GM19025 (cell line): ENCODE measurements at regions not wholly inside any gene's neighbourhood (a gene's known extent, or its start where the extent isn't known, plus 50 kb on each side); places are given as distances from the start of the nearest gene placed in this dataset.
"Not testable (repeated sequence)": the region's sequence is repeated elsewhere in the genome, so short reads cannot be mapped to it uniquely, and the experiment has no call there.

Experiments
- ATAC-seq: cut with Tn5 transposase; IDR thresholded peaks from one replicate; pipeline ENCODE4 v1.9.1; 2021; ENCODE audit warnings: mild to moderate bottlenecking, low read depth, moderate library complexity; ENCODE audit not compliant: unreplicated experiment

DNA sequence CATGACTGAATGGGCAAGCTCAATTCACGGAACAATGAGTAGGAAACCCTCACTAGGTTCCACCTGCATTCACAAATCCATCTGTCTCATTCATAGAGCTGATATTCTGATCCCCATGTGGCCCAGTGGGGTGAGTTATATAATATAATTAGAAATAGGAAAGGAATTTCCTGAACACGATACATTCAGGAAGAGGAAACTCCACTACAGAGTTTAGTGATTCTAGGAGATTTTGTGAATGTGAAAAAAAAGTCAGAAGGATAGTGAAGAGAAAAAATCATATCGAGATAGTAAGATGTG is 471.2 kb downstream of the GASK1B start:
- ATAC-seq = no peak

DNA sequence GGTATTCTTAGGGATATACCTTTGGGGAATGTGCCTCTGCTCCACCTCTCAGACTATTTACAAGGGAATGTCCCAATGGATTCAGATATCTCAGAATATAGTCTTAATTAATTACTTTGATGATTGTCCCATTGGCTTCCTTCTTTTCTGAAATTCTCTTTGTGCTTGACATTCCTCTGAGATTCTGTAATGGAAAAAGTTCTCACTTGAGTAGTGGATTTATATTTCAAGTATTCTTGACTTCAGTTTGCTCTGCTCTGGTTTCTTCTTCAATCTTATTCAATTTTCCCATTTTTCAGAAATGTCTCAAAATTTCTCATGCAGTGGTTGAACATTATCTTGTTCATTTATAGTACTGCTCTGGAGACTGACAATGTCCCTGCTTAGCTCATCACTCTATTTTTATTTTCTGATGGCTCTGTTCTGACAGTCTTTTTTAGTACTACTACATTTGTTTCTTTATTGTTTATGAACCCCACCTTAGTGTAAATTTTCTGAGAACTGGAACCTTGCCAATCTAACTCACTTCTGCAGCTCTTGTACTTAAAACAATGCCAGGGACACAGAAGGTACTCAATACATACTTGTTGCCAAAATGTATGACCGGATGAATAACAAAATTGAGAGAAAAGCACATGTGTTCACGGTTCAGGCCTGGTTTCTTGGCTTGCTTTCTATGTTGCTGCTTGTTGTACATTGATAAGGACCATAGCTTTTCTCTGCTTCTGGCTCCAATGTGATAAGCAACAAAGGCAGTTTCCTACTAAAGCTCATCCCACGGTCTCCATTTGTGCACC is 471.7 kb downstream of the GASK1B start:
- ATAC-seq = no peak

DNA sequence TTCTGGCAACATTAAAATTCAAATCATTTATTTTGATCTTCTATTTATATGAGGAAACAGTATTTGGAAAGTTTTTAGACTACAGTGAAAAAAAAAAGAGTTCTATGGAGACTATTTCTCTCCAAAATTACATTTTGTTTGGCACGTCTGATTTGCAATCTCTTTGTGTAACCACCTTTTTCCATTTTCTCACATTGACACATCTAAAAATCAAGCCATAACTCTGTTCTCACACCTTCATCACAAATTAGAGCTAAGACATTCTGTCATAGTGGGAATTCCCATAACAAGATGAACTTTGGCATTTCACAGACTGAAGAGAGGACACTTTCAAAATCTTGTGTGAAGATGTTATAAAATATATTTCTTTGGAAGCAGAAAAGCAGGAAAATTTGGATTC is 468.9 kb downstream of the GRIA2 start:
- ATAC-seq = no peak

DNA sequence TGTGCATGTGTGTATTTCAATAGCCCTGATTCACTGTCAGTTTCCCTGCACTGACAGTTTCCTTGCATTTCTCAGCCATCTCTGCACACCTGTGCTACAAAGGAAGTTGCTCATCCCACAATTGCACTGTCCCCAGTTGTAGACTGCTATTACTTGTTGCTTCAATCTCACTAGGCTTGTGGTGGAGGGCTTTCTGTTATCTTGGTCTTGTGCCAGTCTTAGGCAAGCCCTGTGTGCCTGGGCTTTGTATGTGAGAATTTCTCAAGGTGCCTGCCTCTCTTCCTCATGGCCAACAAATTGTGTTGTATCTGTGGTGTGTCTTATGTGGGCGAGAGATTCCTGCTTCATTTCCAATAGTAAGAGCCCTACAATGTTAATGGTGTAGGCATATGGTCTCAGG is 467.4 kb downstream of the GRIA2 start:
- ATAC-seq = no peak

GRCh38 chr4:157679326-157679725 is 458.8 kb downstream of the GRIA2 start:
- not testable (repeated sequence) for ATAC-seq

- ATAC-seq = no peak
These were observed 457.9 kb downstream of the GRIA2 start for GRCh38 chr4:157678478-157678877.

DNA sequence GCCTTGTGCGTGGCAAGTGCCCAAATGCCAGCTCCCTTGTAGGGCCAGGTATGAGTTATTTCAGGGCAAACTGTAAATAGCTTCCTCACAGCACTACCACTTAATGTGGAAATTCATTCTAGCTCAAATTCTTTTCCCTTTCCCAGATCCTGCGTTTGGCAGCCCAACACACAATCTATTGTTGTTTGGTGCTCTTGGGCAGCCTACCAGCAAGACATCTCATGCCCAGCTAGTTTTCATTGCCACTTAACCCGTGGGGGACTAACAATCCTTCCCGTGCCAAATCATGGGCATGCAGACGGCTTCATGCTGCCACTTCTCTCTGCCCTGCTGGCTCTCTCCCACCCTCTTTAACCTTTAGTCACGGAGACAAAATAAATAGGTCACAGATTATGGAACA is 454.2 kb downstream of the GRIA2 start:
- ATAC-seq = no peak

DNA sequence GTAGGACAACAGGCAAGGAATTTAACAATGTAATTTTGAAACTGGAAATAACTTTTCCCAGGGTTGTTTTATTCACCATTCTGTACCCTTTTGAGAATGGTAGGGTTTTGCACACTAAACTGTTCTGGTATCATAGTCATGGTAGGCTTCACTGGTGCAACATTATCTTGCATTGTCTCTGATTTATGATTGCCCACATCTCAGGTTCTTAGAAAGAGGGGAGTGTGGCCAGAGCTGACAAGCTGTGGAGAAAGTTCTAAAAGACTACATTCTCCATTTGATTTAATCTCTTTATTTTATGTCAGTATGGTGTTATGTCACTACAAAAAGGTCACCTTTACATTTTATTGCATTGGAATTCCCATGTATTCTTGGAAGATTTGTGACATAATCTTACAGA is 447.3 kb downstream of the GRIA2 start:
- ATAC-seq = no peak

- no peak for ATAC-seq
These were observed 444.2 kb downstream of the GRIA2 start for GRCh38 chr4:157664726-157665125.

- ATAC-seq = no peak
These were observed 434.7 kb downstream of the GRIA2 start for GRCh38 chr4:157655096-157655809.

DNA sequence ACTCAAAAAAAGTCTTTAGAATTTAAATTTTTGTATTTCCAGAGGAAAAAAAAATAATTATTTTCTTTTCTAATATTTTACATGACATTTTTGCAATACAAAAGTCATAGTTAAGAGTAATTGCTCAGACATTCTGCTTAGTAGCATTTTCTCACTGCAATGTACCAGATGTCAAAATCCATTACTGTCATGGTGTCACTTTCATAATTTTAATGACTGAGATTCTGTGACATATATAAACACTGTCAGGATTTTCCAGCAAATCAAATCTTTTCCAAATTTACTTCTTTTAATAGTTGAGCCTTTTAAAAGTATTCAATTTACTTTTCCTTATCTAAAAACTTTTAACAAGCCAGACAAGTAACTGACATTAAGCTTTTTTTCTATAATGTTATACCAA is 422.7 kb downstream of the GRIA2 start:
- ATAC-seq = no peak

DNA sequence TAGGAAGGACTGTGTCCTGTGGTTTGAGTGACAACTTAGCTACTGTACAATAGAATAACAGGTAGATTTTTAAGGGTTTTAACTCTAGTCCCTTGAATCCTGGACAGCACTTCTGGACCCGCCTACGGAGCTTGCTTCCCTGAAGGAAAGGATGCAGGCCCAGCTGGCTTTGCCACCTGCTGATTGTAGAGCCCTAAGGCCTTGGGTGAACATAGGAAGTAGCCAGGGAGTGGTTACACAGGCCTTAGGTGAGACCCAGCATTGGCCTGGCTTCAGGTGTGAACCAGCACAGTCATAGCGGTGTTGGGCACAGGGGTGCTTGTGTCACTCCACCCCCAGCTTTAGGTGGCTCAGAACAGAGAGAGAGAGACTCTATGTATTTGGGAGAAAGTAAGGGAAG is 413.5 kb downstream of the GRIA2 start:
- no peak for ATAC-seq

GRCh38 chr4:157616741-157617472 is 396.4 kb downstream of the GRIA2 start:
- ATAC-seq = no peak

GRCh38 chr4:157607996-157608395 is 387.5 kb downstream of the GRIA2 start:
- no peak for ATAC-seq

- ATAC-seq = no peak
These were observed 380.1 kb downstream of the GRIA2 start for GRCh38 chr4:157600583-157600982.

DNA sequence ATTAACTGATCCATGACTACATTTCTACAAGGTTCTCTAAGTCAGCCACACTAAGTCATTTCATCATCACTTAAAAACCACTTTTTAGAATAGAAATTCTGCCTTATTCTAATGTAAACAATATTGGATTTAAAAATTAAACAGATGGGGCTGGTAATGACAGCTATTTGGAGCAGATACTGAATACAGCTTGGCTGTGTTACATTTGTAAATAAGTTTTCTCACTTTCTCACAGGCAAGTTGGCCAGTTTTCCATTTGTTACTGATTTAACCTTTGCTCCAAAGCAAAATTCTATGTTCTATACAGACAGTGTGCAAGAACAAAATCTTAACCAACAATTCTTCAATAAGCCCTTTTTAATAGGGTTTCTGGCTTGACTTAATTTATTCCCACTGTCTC is 370.7 kb downstream of the GRIA2 start:
- no peak for ATAC-seq

- no peak for ATAC-seq
These were observed 370.2 kb downstream of the GRIA2 start for GRCh38 chr4:157590679-157591078.

DNA sequence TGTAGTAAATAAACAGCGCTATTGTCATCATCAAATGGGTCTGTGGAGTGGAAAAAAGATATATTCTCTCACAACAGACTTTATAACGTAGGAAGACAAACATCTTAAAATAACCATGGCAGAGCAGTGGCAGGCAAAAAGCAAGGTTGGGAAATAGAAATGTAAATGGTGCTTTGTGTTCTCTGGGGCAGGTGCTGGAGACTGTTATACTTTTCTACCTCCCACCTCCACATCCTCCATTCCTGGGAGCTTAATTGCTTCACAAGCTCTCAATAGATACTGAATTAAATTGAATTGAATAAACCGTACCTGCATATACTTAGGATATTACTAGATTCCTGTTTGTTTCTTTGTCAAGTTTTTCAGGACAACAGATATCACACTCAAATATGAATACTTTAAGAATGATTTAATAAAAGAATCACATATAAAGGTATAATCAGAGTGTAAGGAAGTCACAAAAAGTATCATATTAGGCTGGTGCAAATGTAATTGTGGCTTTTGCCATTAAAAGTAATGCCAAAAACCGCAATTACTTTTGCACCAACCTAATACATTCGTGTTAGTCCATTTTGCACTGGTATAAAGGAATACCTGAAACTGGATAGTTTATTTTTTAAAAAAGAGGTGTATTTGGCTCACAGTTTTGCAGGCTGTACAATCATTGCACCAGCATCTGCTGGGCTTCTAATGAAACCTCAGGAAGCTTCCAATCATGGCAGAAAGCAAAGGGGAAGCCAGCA is 367.3 kb downstream of the GRIA2 start:
- no peak for ATAC-seq

GRCh38 chr4:157582141-157582540 is 361.6 kb downstream of the GRIA2 start:
- ATAC-seq = no peak

DNA sequence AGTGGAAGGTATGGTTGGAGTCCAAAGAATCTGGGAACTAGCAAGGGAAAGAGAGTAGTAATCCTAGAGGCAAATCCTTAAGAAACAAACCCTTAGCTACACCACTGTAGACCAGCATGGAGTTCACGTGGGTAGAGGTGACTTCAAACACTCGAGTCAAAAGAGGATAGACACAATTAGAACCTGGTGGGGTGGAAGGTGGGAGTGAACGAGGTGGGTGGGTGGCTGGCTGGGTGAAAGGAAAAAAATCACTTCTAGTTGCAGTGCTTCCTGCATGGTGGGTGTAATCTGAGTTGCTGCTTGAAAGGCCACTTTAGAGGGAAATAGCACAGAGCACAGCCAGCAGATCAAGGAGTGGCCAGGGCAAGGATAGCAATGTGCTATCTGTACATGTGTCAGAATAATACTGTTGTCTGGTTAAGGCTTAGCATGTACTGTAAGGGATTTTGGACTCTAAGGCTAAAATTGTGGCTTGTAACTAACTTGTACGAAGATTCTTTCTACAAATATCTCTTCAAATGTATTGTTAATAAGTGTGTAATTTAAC is 356.2 kb downstream of the GRIA2 start:
- ATAC-seq = no peak

GRCh38 chr4:157575339-157575738 is 354.8 kb downstream of the GRIA2 start:
- no peak for ATAC-seq
